Hepatocyte (in vitro differentiated cells): ENCODE measurements at regions not wholly inside any gene's neighbourhood (a gene's known extent, or its start where the extent isn't known, plus 50 kb on each side); places are given as distances from the start of the nearest gene placed in this dataset.

Experiments
- DNase-seq: peaks from one replicate; pipeline ENCODE4 v3.0.0-alpha.2; 2016; ENCODE audit warnings: low spot score
- H2AFZ ChIP-seq: fragments of 200-600 bp; sonication (generic); 2 replicates; pipeline ENCODE4 v1.6.0; 2016; ENCODE audit warnings: antibody characterized with exemption, mild to moderate bottlenecking
- H3K27ac ChIP-seq: fragments of 200-600 bp; sonication (generic); 2 replicates; pipeline ENCODE4 v1.5.1; 2016; ENCODE audit warnings: mild to moderate bottlenecking
- H3K27me3 ChIP-seq: fragments of 200-600 bp; sonication (generic); 2 replicates; pipeline ENCODE4 v1.6.1; 2016
- H3K36me3 ChIP-seq: fragments of 200-600 bp; sonication (generic); replicated peaks from 2 replicates; pipeline ENCODE4 v1.5.1; 2016; ENCODE audit warnings: low read depth; ENCODE audit not compliant: insufficient read depth
- H3K4me1 ChIP-seq: fragments of 200-600 bp; sonication (generic); 2 replicates; pipeline ENCODE4 v1.5.1; 2016; ENCODE audit warnings: mild to moderate bottlenecking, moderate library complexity; ENCODE audit not compliant: insufficient read depth
- H3K4me2 ChIP-seq: fragments of 200-600 bp; sonication (generic); 2 replicates; pipeline ENCODE4 v1.6.0; 2016
- H3K4me3 ChIP-seq: fragments of 200-600 bp; sonication (generic); 2 replicates; pipeline ENCODE4 v1.5.1; 2016; ENCODE audit warnings: mild to moderate bottlenecking
- H3K79me2 ChIP-seq: fragments of 200-600 bp; sonication (generic); 2 replicates; pipeline ENCODE4 v1.6.0; 2017; ENCODE audit warnings: mild to moderate bottlenecking
- H3K9me2 ChIP-seq: fragments of 200-600 bp; sonication (generic); replicated peaks from 2 replicates; pipeline ENCODE4 v1.6.0; 2017; ENCODE audit warnings: mild to moderate bottlenecking; ENCODE audit not compliant: insufficient read depth
- H3K9me3 ChIP-seq: fragments of 200-600 bp; sonication (generic); 2 replicates; pipeline ENCODE4 v1.5.1; 2016; ENCODE audit warnings: low read depth, mild to moderate bottlenecking
- H4K20me1 ChIP-seq: fragments of 200-600 bp; sonication (generic); 2 replicates; pipeline ENCODE4 v1.6.0; 2016; ENCODE audit warnings: mild to moderate bottlenecking; ENCODE audit not compliant: insufficient read depth, poor library complexity, severe bottlenecking
- CTCF ChIP-seq: fragments of 200-600 bp; sonication (generic); IDR thresholded peaks from 2 replicates; pipeline ENCODE4 v1.5.1; 2016; ENCODE audit warnings: antibody characterized with exemption, mild to moderate bottlenecking; ENCODE audit not compliant: poor library complexity
- EZH2 ChIP-seq: fragments of 200-600 bp; sonication (generic); IDR thresholded peaks from 2 replicates; pipeline ENCODE4 v1.6.1; 2016; ENCODE audit warnings: antibody characterized with exemption, mild to moderate bottlenecking, borderline replicate concordance
- EZH2phosphoT487 ChIP-seq: fragments of 200-600 bp; sonication (generic); IDR thresholded peaks from one replicate; pipeline ENCODE4 v1.6.1; 2018; ENCODE audit warnings: antibody characterized with exemption, mild to moderate bottlenecking, low read depth, moderate library complexity; ENCODE audit not compliant: unreplicated experiment, severe bottlenecking

- H2AFZ ChIP-seq: no peak overlapping the region
- no peak overlapping the region for H3K27ac ChIP-seq
- H3K79me2 ChIP-seq: no peaks in the 10 kb centered on the region
- H3K4me2 ChIP-seq: no peak overlapping the region
- no peaks in the 10 kb centered on the region for H3K4me1 ChIP-seq
- DNase-seq: no peak
- no peak for TF ChIP-seq EZH2
- TF ChIP-seq EZH2phosphoT487: no peak
- no peak for TF ChIP-seq CTCF
- no peaks in the 10 kb centered on the region for H3K36me3 ChIP-seq
- H3K9me2 ChIP-seq: no peaks in the 10 kb centered on the region
- H3K9me3 ChIP-seq: no peaks in the 10 kb centered on the region
- no peaks in the 10 kb centered on the region for H4K20me1 ChIP-seq
- H3K4me3 ChIP-seq: no peak overlapping the region
- no peaks in the 10 kb centered on the region for H3K27me3 ChIP-seq
Measured at GRCh38 chr18:38539856-38540255, 974.3 kb upstream of the CELF4 start.

GRCh38 chr18:38539371-38539770 is 973.8 kb upstream of the CELF4 start:
- Histone ChIP-seq H3K9me3 (no peaks in the 10 kb centered on the region), H3K4me1 (no peaks in the 10 kb centered on the region), H3K4me3 (no peak overlapping the region), H2AFZ (no peak overlapping the region), H4K20me1 (no peaks in the 10 kb centered on the region), H3K4me2 (no peak overlapping the region), H3K27ac (no peak overlapping the region), H3K9me2 (no peaks in the 10 kb centered on the region), H3K36me3 (no peaks in the 10 kb centered on the region), H3K27me3 (no peaks in the 10 kb centered on the region), H3K79me2 (no peaks in the 10 kb centered on the region)
- no peak for TF ChIP-seq EZH2
- no peak for TF ChIP-seq CTCF
- TF ChIP-seq EZH2phosphoT487: no peak
- DNase-seq: no peak

- H3K4me3 ChIP-seq: no peak overlapping the region
- no peaks in the 10 kb centered on the region for H4K20me1 ChIP-seq
- H3K4me1 ChIP-seq: no peaks in the 10 kb centered on the region
- no peaks in the 10 kb centered on the region for H3K79me2 ChIP-seq
- H3K4me2 ChIP-seq: no peak overlapping the region
- DNase-seq: no peak
- no peaks in the 10 kb centered on the region for H3K36me3 ChIP-seq
- H3K9me2 ChIP-seq: no peaks in the 10 kb centered on the region
- no peak overlapping the region for H3K27ac ChIP-seq
- no peaks in the 10 kb centered on the region for H3K9me3 ChIP-seq
- no peaks in the 10 kb centered on the region for H3K27me3 ChIP-seq
- TF ChIP-seq CTCF: no peak
- TF ChIP-seq EZH2: no peak
- TF ChIP-seq EZH2phosphoT487: no peak
- H2AFZ ChIP-seq: no peak overlapping the region
Measured at GRCh38 chr18:38534073-38534472, 968.5 kb upstream of the CELF4 start.

- DNase-seq: no peak
- Histone ChIP-seq H4K20me1 (no peaks in the 10 kb centered on the region), H3K27me3 (no peaks in the 10 kb centered on the region), H2AFZ (no peak overlapping the region), H3K4me3 (no peak overlapping the region), H3K4me2 (no peak overlapping the region), H3K27ac (no peak overlapping the region), H3K79me2 (no peaks in the 10 kb centered on the region), H3K9me2 (no peaks in the 10 kb centered on the region), H3K36me3 (no peaks in the 10 kb centered on the region), H3K9me3 (no peaks in the 10 kb centered on the region), H3K4me1 (no peaks in the 10 kb centered on the region)
- TF ChIP-seq EZH2 (no peak), EZH2phosphoT487 (no peak), CTCF (no peak)
Measured at GRCh38 chr18:38526922-38527321, 961.3 kb upstream of the CELF4 start.
